ENCODE measurements at regions not wholly inside any gene's neighbourhood (a gene's known extent, or its start where the extent isn't known, plus 50 kb on each side); places are given as distances from the start of the nearest gene placed in this dataset.

DNA sequence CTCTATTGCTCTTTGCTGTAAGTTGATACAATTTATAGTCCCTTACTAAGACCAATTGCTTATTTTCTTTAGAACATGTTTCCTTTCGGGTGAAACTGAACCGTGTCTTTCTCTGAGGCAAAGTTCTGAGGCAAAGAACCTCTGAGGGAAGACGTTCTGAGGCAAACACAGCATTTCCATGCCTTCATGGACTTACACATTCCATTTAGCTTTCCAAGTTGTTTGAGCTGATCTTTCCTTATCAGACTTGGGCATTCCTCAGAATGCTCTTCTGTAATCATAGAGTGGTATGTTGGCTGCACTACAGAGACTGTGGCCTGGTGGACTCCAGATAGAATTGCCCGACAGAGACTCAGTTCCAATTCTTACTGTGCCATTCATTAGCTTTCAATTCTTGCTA, 579.1 kb downstream of the KCTD12 start:
- TF ChIP-seq, protein P1, sequence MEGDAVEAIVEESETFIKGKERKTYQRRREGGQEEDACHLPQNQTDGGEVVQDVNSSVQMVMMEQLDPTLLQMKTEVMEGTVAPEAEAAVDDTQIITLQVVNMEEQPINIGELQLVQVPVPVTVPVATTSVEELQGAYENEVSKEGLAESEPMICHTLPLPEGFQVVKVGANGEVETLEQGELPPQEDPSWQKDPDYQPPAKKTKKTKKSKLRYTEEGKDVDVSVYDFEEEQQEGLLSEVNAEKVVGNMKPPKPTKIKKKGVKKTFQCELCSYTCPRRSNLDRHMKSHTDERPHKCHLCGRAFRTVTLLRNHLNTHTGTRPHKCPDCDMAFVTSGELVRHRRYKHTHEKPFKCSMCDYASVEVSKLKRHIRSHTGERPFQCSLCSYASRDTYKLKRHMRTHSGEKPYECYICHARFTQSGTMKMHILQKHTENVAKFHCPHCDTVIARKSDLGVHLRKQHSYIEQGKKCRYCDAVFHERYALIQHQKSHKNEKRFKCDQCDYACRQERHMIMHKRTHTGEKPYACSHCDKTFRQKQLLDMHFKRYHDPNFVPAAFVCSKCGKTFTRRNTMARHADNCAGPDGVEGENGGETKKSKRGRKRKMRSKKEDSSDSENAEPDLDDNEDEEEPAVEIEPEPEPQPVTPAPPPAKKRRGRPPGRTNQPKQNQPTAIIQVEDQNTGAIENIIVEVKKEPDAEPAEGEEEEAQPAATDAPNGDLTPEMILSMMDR (IDR thresholded peaks at IDR 0.05): no peak
- TF ChIP-seq EP300 (IDR thresholded peaks at IDR 0.05) (no peak), POLR2A (IDR thresholded peaks at IDR 0.05) (no peak)

All from ovary (tissue), 3 donors.